ENCODE measurements at regions not wholly inside any gene's neighbourhood (a gene's known extent, or its start where the extent isn't known, plus 50 kb on each side); places are given as distances from the start of the nearest gene placed in this dataset.
"Not testable (repeated sequence)": the region's sequence is repeated elsewhere in the genome, so short reads cannot be mapped to it uniquely, and the experiment has no call there.

DNA sequence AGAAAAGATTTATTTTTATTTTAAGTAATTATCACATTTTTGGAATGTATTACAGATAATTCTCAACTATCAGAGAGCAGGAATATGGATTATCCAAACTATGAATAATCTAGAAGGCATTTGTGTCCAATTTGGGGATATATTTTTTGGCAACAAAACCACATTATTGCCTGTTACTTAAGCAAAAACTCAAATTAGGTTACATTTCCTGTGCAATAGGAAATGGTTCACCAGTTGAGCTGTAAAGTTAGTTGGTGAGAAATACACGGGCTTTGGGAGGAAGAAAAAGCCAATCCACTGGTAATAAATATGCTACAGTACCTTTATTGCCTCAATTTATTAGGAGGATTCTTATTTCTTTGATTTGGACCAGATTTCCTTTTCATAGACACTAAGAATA is 1075.2 kb downstream of the PCDH9 start:
- no peak for DNase-seq (ENCODE audit: low read depth in 4 of 4, low spot score in 3 of 4)

GRCh38 chr13:66154354-66154753 is 1075.8 kb downstream of the PCDH9 start:
- no peak for DNase-seq (ENCODE audit: low read depth in 4 of 4, low spot score in 3 of 4)

- no peak for DNase-seq (ENCODE audit: low read depth in 4 of 4, low spot score in 3 of 4)
These were observed 1077.5 kb downstream of the PCDH9 start for GRCh38 chr13:66152596-66152995.

GRCh38 chr13:66144357-66144756 is 1085.8 kb downstream of the PCDH9 start:
- DNase-seq (ENCODE audit: low read depth in 4 of 4, low spot score in 3 of 4) = not testable (repeated sequence)

- no peak for DNase-seq (ENCODE audit: low read depth in 4 of 4, low spot score in 3 of 4)
These were observed 1090.4 kb downstream of the PCDH9 start for GRCh38 chr13:66139701-66140100.

DNA sequence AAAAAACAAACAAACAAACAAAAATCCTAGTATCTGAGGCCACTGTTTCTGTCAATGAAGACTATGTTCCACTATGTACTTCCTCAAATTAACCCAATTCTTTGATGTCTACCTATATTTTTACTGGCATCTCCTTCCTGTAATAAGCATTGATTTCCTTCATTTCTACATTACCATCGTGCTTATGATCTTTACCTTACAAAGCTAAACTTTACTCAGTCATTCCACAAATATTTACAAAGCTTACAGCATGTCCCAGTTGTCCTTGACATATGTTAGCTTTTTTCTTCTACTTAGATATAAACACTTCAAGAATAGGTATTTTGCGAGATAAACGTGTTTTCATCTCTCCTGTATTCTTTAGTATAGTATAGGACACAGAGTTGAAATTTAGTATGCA is 1090.9 kb downstream of the PCDH9 start:
- no peak for DNase-seq (ENCODE audit: low read depth in 4 of 4, low spot score in 3 of 4)

DNA sequence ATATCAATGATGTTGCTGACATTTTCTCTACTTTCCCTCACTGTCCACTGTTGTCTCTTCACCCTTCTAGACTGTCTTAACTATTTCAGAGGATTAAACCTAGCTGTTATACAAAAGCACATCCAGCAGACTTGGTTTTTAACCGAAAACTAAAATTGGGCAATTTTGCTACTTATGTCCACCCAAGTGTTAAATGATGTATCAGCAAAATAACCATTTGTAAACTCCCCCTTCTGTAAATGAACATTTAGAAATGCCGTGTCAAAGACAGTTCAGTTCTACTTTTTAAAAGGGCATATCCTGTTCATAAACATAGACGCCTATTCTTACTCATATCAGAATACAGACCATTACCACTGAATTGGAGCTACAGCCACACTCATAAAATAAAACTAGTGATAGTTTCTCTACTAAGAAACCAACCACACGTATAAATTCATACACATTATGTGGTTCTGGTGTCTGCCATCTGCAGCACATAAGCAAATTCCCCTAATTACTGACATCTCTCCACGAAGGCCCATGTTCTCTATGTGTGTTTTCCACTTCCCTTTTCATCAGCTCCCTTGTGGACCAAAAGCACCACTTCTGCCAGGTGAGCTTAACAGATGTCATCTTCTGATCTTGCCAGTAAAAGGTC is 1091.8 kb downstream of the PCDH9 start:
- no peak for DNase-seq (ENCODE audit: low read depth in 4 of 4, low spot score in 3 of 4)

DNA sequence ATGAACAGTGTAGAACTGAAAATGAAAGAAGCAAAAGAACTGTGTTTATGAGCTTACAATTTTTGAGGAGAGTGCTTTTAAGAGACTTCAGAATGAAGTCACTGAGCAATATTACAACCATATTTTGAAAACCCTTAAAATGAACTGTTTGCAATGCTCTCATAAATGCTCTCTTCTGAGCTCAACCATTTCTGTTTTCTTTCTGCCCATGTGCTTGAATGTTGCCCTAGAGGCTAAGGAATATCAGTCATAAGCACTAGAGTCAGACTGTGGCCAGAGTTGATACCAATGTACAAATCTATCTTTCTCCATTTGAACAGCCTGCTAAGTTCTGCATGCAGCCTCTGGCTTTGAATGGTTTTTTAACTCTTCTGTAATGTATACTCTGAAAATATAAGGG is 1092.8 kb downstream of the PCDH9 start:
- DNase-seq (ENCODE audit: low read depth in 4 of 4, low spot score in 3 of 4) = no peak

DNA sequence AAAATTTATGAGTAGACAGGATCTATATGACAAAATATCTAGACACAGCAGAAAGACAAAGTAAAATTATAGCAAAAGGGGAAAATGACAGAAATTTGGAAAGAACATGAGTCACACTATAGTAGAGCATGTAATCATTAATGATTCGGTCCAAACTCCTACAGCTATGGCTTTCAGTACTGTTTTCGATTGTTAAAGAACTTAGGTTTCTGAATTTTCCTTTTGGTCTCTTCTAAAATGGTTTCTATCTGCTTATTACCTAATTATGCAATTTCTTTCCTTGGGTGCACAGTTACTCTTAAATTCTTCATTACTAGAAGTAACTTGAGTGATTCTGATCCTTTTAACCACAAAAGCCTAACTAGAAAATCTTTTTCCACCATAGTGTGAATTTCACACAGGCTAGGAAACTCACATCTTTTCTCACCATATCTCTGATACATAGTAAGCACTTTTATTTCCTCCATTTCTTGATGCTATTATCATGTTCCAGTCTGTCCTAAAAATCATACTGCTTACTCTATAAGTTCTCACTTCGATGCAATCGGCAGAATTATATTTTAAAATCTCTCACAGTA is 1101.4 kb downstream of the PCDH9 start:
- no peak for DNase-seq (ENCODE audit: low read depth in 4 of 4, low spot score in 3 of 4)

DNA sequence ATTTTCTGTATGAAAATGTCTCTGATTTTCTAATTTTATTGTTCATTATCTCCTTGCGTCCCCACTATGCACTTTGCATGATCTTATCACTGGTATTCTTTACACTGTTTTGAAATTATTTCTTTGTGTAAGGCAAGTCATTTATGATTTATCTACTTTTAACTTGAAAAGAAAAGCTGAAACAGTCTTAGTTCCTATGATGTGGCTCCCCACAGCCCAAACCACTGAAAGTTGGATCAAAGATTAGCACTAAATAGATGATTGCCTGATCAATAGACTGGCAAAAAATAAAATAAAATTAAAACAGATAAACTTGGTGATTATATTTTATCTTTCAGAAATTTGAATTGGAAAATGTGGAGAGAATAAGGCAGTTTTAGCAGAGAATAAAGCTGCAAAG is 1101.9 kb downstream of the PCDH9 start:
- DNase-seq (ENCODE audit: low read depth in 4 of 4, low spot score in 3 of 4) = no peak

DNA sequence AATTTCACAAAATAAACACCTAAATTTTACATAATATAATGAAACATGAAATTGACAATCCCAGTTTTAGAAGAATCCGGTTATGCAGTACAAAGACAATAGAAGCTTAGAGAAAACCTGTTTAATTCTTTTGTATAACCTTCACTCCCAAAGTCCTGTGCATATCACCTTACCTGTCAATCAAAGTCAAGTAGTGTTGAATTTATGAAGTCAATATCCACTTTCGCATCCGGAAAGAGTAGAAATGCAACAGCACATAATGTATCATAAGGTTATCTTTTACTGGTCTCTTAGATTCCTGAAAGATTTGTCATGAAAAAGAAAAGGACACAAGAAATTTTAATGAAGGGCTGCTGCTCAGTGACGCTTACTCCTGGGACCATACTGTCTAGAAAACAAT is 1112.6 kb downstream of the PCDH9 start:
- DNase-seq (ENCODE audit: low read depth in 4 of 4, low spot score in 3 of 4) = no peak

DNA sequence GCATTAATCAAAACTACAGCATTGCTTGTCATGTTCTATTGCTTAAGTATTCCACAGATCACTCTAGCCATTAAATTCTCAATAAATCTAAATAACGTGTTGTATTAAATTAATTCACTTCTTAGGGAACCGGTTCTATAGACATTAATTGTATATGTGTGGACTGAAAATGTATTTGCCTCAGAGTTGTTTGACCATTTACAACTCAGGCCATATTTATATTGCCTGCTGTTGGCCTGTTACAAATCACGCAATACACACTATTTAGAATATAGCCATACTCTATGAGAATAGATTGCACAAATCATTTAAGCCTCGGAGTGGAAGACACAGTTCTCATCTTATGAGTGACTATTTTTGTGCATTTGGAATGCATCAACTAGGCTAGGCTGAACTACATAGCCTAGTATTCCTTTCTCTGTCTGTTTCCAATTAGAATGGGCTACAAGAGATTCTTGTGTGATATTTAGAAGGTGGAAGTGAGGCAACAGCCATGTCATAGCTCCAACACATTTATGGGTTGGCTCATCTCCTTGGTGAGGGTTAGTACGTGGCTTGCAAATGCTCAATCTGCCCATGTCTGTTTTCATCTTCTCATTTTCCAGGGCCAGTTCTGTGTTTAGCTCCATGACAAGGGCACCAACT is 1116.1 kb downstream of the PCDH9 start:
- no peak for DNase-seq (ENCODE audit: low read depth in 4 of 4, low spot score in 3 of 4)

DNA sequence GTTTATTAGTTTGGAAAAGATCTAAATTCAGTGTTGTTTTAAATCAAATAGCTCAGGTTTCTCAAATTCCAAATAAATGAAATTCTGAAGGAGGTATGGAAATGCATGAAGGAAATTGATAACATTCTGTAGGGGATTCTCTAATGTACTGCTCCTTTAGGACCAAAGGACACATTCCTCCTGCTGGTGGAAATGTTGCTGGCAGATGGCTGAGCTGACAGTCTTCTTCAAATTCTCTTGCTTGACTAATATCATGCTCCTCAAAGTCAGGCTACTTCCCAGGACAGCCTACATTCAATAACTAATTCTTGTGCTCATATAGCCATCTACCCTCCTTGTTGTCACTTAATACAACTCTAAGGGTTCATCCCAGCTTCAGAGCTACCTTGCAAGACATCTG is 1118.5 kb downstream of the PCDH9 start:
- DNase-seq (ENCODE audit: low read depth in 4 of 4, low spot score in 3 of 4) = no peak

GRCh38 chr13:66106246-66106645 is 1123.9 kb downstream of the PCDH9 start:
- DNase-seq (ENCODE audit: low read depth in 4 of 4, low spot score in 3 of 4) = no peak

GRCh38 chr13:66102864-66103263 is 1127.3 kb downstream of the PCDH9 start:
- no peak for DNase-seq (ENCODE audit: low read depth in 4 of 4, low spot score in 3 of 4)

GRCh38 chr13:66099825-66100224 is 1130.3 kb downstream of the PCDH9 start:
- no peak for DNase-seq (ENCODE audit: low read depth in 4 of 4, low spot score in 3 of 4)

- no peak for DNase-seq (ENCODE audit: low read depth in 4 of 4, low spot score in 3 of 4)
These were observed 1131.1 kb downstream of the PCDH9 start for GRCh38 chr13:66098931-66099628.

GRCh38 chr13:66089711-66090110 is 1140.4 kb downstream of the PCDH9 start:
- DNase-seq (ENCODE audit: low read depth in 4 of 4, low spot score in 3 of 4) = no peak

DNA sequence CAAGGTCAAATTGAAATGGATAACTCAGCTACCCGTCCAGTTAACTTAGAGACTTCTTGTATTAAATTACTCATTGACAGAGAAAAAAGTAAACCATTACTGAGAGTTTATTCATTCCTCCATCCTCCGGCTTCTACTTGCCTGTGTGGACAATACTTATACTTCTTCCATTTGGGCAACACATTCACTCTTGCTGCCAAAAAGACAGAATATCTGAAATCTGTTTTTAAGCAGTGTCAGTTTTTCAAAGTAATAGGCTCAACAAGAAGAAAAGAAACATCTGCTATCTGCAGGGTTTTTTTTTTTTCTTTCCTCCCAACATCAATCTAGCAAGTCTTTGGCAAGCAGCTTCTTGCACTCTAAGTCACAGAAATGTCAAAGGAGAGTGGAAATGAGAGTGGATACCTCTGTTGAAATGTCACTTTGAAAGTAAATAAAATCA is 1142.8 kb downstream of the PCDH9 start:
- peak; percentile 32 to 48 (median 34) for DNase-seq (ENCODE audit: low read depth in 4 of 4, low spot score in 3 of 4)

DNA sequence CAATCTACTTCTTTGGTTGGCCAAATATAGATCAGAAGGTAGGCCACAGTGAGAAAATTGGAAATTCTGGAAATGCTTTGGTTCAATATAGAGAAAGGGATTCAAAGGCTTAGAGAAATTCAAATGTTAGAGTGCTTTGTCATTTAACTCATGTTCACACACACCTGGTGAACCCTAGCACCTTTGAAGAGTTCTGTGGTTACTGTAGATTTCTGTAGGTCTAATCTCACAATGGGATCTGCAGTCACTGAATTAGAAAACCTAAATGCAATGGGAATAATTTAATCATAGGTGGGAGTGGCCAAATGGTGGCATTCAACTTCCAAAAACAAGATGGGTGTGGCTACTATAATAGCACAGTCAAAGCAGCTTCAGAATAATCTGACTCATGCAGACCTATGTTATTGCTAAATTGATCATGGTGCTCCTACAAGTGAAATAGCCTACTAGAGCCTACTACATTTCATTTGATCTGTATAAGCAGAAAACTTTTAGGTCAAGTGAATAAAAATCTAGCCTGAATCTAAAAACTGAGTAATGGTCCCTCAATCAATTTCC is 1152.9 kb downstream of the PCDH9 start:
- DNase-seq (ENCODE audit: low read depth in 4 of 4, low spot score in 3 of 4) = no peak

- DNase-seq (ENCODE audit: low read depth in 4 of 4, low spot score in 3 of 4) = no peak
These were observed 1153.7 kb downstream of the PCDH9 start for GRCh38 chr13:66076417-66076816.

Data from right renal pelvis (tissue), 4 donors.